ENCODE measurements at regions not wholly inside any gene's neighbourhood (a gene's known extent, or its start where the extent isn't known, plus 50 kb on each side); places are given as distances from the start of the nearest gene placed in this dataset.

GRCh38 chr7:35889870-35890269 lies 89.0 kb downstream of the SEPTIN7 start:
- no CpG with 5 or more reads among the region's 2 CpGs for WGBS (ENCODE audit: extremely low coverage, insufficient read length, low lambda C conversion rate)

More at GRCh38 chr7:35889870-35890269, 89.0 kb downstream of the SEPTIN7 start:
- H3K27ac ChIP-seq (ENCODE audit: insufficient read length, low read depth, low read length), result no peak overlapping the region
- no peak overlapping the region for H2BK120ac ChIP-seq (ENCODE audit: low read depth, low read length, poor library complexity, severe bottlenecking)
- no peak overlapping the region for H3K4ac ChIP-seq (ENCODE audit: low read depth, low read length)
- peaks cover 12 to 34% (median 28%) of the 10 kb centered on the region in 3 experiments; a peak in 5 of 7 replicates for H3K36me3 Mint-ChIP-seq (ENCODE audit: insufficient read depth in 1 of 3, low read depth in 3 of 3)
- H3K9me3 ChIP-seq (ENCODE audit: control insufficient read depth, low read depth, low read length), result no peaks in the 10 kb centered on the region
- H2BK20ac ChIP-seq (ENCODE audit: low read depth, low read length, poor library complexity, severe bottlenecking), result no peak overlapping the region
- H3K18ac ChIP-seq (ENCODE audit: insufficient read length, low read depth, low read length), result no peak overlapping the region
- H4K91ac ChIP-seq (ENCODE audit: insufficient read length, low read depth, low read length), result no peak overlapping the region
- no peak overlapping the region for H2BK12ac ChIP-seq (ENCODE audit: insufficient read length, low read depth, low read length)
- H2BK5ac ChIP-seq (ENCODE audit: insufficient read length, low read length), result no peak overlapping the region
- no peaks in the 10 kb centered on the region for H3K9me3 Mint-ChIP-seq
- H2BK15ac ChIP-seq (ENCODE audit: low read depth, low read length), result no peak overlapping the region
- no peaks in the 10 kb centered on the region for H3K23me2 ChIP-seq (ENCODE audit: insufficient read length, low read depth, low read length, poor library complexity, severe bottlenecking)
- no peak overlapping the region for H3K4me2 ChIP-seq (ENCODE audit: insufficient read depth, insufficient read length, low read length)
- H3K4me1 Mint-ChIP-seq, result peaks cover 0 to 4% of the 10 kb centered on the region in 2 experiments; a peak in 1 of 4 replicates
- DNase-seq, result no peak
- no peaks in the 10 kb centered on the region for H3K79me2 ChIP-seq (ENCODE audit: insufficient read depth, low read length)
- H4K8ac ChIP-seq (replicated peaks; ENCODE audit: insufficient read length, low read depth, low read length), result no peak overlapping the region
- no peaks in the 10 kb centered on the region for H3K27me3 Mint-ChIP-seq (ENCODE audit: low read depth)
- no peak overlapping the region; a peak in 1 of 7 replicates for H3K27ac Mint-ChIP-seq
- no peak overlapping the region for H3K56ac ChIP-seq (ENCODE audit: insufficient read length, low read depth, low read length)
- no peak overlapping the region for H3K23ac ChIP-seq (ENCODE audit: insufficient read length, low read depth, low read length)
- no peaks in the 10 kb centered on the region for H3K79me1 ChIP-seq (ENCODE audit: insufficient read depth, low read depth, low read length, poor library complexity, severe bottlenecking)
- H3K9ac ChIP-seq (ENCODE audit: extremely low read depth, insufficient read length, low read length), result no peak overlapping the region
- H3K27me3 ChIP-seq (ENCODE audit: insufficient read depth, low read length), result no peaks in the 10 kb centered on the region
- H3K4me1 ChIP-seq (ENCODE audit: insufficient read depth, low read length), result no peaks in the 10 kb centered on the region
- no peak overlapping the region for H3K14ac ChIP-seq (ENCODE audit: insufficient read depth, low read length)
- no peaks in the 10 kb centered on the region for H4K20me1 ChIP-seq (ENCODE audit: control insufficient read depth, insufficient read depth, insufficient read length)
- no peak overlapping the region for H2AFZ ChIP-seq (ENCODE audit: low read length)
- H3T11ph ChIP-seq (ENCODE audit: low read length), result no peak overlapping the region
- H3K4me3 Mint-ChIP-seq, result no peak overlapping the region
- H4K5ac ChIP-seq (ENCODE audit: insufficient read length, low read depth, low read length), result no peak overlapping the region
- TF ChIP-seq, protein P1, sequence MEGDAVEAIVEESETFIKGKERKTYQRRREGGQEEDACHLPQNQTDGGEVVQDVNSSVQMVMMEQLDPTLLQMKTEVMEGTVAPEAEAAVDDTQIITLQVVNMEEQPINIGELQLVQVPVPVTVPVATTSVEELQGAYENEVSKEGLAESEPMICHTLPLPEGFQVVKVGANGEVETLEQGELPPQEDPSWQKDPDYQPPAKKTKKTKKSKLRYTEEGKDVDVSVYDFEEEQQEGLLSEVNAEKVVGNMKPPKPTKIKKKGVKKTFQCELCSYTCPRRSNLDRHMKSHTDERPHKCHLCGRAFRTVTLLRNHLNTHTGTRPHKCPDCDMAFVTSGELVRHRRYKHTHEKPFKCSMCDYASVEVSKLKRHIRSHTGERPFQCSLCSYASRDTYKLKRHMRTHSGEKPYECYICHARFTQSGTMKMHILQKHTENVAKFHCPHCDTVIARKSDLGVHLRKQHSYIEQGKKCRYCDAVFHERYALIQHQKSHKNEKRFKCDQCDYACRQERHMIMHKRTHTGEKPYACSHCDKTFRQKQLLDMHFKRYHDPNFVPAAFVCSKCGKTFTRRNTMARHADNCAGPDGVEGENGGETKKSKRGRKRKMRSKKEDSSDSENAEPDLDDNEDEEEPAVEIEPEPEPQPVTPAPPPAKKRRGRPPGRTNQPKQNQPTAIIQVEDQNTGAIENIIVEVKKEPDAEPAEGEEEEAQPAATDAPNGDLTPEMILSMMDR (conservative IDR thresholded peaks at IDR 0.05), result no peak
- H2AK5ac ChIP-seq (ENCODE audit: insufficient read length, low read length), result no peak overlapping the region
